Thyroid gland (tissue), 4 donors: ENCODE measurements at regions not wholly inside any gene's neighbourhood (a gene's known extent, or its start where the extent isn't known, plus 50 kb on each side); places are given as distances from the start of the nearest gene placed in this dataset.

Experiments
- DNase-seq, 2 donors: peaks; one replicate each; pipeline ENCODE4 v3.0.0-alpha.2; 2019
- H3K27ac ChIP-seq, 3 donors: fragments of 200-600 bp; sonication (generic); 1 replicate in 2 of 3; 2 replicates in 1 of 3; pipeline ENCODE4 v1.5.1; 2016 to 2019; ENCODE audit warnings: mild to moderate bottlenecking in 1 of 3, moderate library complexity in 1 of 3
- H3K27me3 ChIP-seq: fragments of 200-600 bp; sonication (generic); one replicate; pipeline ENCODE4 v1.5.1; 2019
- H3K36me3 ChIP-seq, 2 donors: fragments of 200-600 bp; sonication (generic); one replicate each; pipeline ENCODE4 v1.5.1; 2016 to 2019
- H3K4me1 ChIP-seq, 2 donors: fragments of 200-600 bp; sonication (generic); one replicate each; pipeline ENCODE4 v1.5.1; 2017 to 2019
- H3K4me3 ChIP-seq, 3 donors: fragments of 200-600 bp; sonication (generic); replicated peaks in 1 of 3; 1 replicate in 2 of 3; 2 replicates in 1 of 3; pipeline ENCODE4 v1.5.1; 2016; ENCODE audit warnings: mild to moderate bottlenecking in 1 of 3
- H3K9me3 ChIP-seq: fragments of 200-600 bp; sonication (generic); one replicate; pipeline ENCODE4 v1.5.1; 2017
- POLR2A ChIP-seq, 2 donors: fragments of 450-650 bp; IDR thresholded peaks; one replicate each; pipeline ENCODE4 v1.6.1; 2017; ENCODE audit warnings: antibody characterized with exemption in 2 of 2, mild to moderate bottlenecking in 2 of 2, moderate library complexity in 1 of 2
- WGBS, 2 donors: methylation state at CpG; one replicate each; pipeline ENCODE4 v1.1.5; 2017; 5-methylcytosine and 5-hydroxymethylcytosine counted together
- intact Hi-C: fragments of 100-400 bp; cut with DNase I; formaldehyde crosslinking; loops from one replicate; pipeline ENCODE4 v1.15.1; 2023
- TF ChIP-seq, protein P1 (sequence below), 6 experiments: fragments of 200-600 bp in 3 of 6; fragments of 450-650 bp in 3 of 6; sonication (generic) in 3 of 6; IDR thresholded peaks; one replicate each; pipeline ENCODE4 v1.5.1; 2016 to 2019; ENCODE audit warnings: antibody characterized with exemption in 6 of 6, mild to moderate bottlenecking in 2 of 6, inconsistent platforms in 1 of 6, moderate library complexity in 1 of 6

DNA sequence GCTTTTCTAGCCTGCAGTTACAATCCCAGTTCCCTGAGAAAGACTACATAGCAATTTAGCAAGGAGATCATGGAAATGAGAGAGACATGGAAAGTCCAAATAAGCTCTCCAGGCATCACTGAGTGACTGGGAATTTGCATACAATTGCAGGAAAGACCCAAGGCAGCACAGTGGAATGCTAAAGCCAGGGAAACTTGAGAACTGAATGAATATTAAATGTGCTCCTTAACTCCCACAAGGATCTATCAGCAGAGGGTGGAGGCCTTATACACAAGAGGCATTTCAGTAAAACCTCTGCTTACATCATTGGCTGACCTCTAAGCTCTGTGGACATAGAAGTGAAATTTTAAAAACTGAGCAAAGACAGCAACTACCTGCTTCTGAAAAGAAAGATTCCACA lies 355.6 kb upstream of the DAB2 start:
- Histone ChIP-seq H3K36me3 (no peaks in the 10 kb centered on the region), H3K9me3 (no peaks in the 10 kb centered on the region), H3K4me1 (no peaks in the 10 kb centered on the region), H3K27ac (no peak overlapping the region), H3K4me3 (no peak overlapping the region), H3K27me3 (no peaks in the 10 kb centered on the region)
- TF ChIP-seq POLR2A (IDR thresholded peaks at IDR 0.05): no peak
- TF ChIP-seq, protein P1, sequence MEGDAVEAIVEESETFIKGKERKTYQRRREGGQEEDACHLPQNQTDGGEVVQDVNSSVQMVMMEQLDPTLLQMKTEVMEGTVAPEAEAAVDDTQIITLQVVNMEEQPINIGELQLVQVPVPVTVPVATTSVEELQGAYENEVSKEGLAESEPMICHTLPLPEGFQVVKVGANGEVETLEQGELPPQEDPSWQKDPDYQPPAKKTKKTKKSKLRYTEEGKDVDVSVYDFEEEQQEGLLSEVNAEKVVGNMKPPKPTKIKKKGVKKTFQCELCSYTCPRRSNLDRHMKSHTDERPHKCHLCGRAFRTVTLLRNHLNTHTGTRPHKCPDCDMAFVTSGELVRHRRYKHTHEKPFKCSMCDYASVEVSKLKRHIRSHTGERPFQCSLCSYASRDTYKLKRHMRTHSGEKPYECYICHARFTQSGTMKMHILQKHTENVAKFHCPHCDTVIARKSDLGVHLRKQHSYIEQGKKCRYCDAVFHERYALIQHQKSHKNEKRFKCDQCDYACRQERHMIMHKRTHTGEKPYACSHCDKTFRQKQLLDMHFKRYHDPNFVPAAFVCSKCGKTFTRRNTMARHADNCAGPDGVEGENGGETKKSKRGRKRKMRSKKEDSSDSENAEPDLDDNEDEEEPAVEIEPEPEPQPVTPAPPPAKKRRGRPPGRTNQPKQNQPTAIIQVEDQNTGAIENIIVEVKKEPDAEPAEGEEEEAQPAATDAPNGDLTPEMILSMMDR (IDR thresholded peaks at IDR 0.05): no peak
- intact Hi-C loops: no loop called here
- no peak for DNase-seq

DNA sequence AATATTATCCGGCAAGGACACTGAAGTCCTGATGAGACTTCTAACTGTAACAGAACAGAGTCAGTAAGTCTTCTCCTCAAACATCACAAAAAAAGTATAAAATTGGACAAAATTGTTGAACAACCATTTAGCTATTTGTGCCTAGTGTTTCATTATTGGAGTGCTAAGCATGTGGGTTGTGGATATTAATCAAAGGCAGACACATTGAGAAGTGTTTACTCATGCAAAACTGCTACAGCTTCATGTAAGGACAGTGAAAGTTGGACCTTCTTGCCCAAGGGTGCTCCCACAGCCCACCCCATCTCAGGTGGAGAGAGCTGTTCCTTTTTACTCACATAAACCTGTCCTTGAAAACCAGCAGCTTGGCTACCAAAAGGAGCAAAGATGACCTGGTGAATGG lies 355.1 kb upstream of the DAB2 start:
- 92 to 95% methylated on average over 1 of the region's 1 CpG for WGBS, 2 donors
- no peak for DNase-seq
- TF ChIP-seq POLR2A (IDR thresholded peaks at IDR 0.05): no peak
- TF ChIP-seq, protein P1 (IDR thresholded peaks at IDR 0.05): no peak
- Histone ChIP-seq H3K36me3 (no peaks in the 10 kb centered on the region), H3K9me3 (no peaks in the 10 kb centered on the region), H3K27ac (no peak overlapping the region), H3K4me1 (no peaks in the 10 kb centered on the region), H3K27me3 (no peaks in the 10 kb centered on the region), H3K4me3 (no peak overlapping the region)
- intact Hi-C loops: no loop called here

DNA sequence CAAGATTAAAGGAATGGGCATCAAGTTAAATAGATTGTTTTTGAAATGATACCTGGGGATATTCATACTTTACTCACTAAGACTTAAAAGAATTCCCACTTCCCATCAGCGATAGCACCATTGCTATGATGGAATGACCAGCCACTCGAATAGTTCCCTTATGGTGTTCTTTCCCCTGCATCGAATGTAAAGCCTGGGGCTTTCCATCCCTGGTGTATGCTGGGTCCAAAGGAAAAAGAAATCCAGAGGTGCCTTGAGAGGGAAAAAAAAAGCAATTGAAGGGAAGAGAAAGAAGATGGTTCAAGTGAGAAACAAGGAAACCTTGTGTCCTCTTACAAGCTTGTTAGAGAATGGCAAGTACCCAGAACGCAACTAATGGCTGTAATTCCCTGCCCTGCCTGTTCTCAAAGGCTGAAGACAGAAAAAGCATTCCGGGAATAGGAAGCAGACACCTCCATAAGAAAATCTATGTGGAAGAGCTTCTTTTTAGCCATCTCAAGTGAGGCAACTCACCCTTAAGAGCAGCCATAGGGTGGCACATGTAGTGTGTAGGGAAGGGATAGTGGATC lies 351.1 kb upstream of the DAB2 start:
- DNase-seq: no peak
- WGBS, 2 donors: 86 to 91% methylated on average over 5 of the region's 5 CpGs
- intact Hi-C loops: no loop called here
- Histone ChIP-seq H3K4me3 (no peak overlapping the region), H3K27ac (no peak overlapping the region), H3K4me1 (no peaks in the 10 kb centered on the region), H3K9me3 (no peaks in the 10 kb centered on the region), H3K36me3 (no peaks in the 10 kb centered on the region), H3K27me3 (no peaks in the 10 kb centered on the region)
- TF ChIP-seq POLR2A (IDR thresholded peaks at IDR 0.05): no peak
- TF ChIP-seq, protein P1 (IDR thresholded peaks at IDR 0.05): no peak

DNA sequence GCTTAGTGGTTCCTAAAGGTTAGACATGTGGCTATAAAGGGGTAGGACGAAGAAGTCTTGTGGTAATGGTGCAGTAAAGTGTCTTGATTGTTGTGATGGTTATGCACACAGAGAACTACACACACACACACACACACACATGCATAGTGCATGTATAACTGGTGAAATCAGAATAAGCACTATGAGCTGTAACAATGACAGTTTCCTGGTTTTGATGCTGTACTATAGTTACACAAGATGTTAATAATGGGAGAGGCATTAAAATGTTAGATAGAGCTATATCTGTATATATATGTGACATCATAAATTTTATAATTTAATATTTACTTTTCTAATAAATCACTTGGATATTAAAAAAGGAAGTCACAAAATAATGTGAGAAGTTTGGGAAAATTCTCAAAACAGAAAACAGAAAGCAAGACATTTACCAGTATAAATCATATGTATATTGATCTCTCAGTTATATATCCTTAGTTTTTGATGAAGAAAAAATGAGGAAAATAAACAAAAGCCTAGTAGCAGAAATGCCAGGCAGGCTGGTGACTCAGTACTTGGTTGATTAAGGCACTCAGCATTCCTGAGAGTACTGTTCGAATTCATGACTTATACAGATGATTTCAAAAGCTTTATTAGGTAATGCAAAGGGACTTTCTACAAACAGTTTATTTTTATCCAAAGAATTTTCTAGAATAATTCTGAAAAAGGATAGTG lies 350.5 kb upstream of the DAB2 start:
- 73 to 76% methylated on average over 2 of the region's 2 CpGs for WGBS, 2 donors
- intact Hi-C loops: no loop called here
- H3K9me3 ChIP-seq: no peaks in the 10 kb centered on the region
- no peak overlapping the region for H3K27ac ChIP-seq
- no peak overlapping the region for H3K4me3 ChIP-seq
- DNase-seq: no peak
- H3K36me3 ChIP-seq: no peaks in the 10 kb centered on the region
- TF ChIP-seq, protein P1 (IDR thresholded peaks at IDR 0.05): no peak
- TF ChIP-seq POLR2A (IDR thresholded peaks at IDR 0.05): no peak
- H3K27me3 ChIP-seq: no peaks in the 10 kb centered on the region
- H3K4me1 ChIP-seq: no peaks in the 10 kb centered on the region

DNA sequence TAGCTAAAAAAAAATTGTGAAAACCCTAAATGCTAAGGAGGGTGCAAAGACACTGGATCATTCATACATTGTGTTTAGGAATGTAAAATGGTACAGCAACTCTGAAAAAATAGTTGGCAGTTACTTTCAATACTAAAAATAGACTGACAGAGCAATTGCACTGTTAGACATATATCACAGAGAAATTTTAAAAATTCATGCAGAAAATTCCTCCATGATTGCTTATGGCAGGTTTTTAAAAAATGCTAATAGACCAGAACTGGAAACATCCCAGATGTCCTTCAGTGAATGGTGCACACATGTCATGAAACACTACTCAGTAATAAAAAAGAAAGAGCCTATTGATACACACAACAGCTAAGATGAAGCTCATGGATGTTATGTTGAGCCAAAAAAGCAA lies 349.8 kb upstream of the DAB2 start:
- Histone ChIP-seq H3K9me3 (no peaks in the 10 kb centered on the region), H3K4me1 (no peaks in the 10 kb centered on the region), H3K27ac (no peak overlapping the region), H3K4me3 (no peak overlapping the region), H3K36me3 (no peaks in the 10 kb centered on the region), H3K27me3 (no peaks in the 10 kb centered on the region)
- no peak for DNase-seq
- intact Hi-C loops: no loop called here
- no peak for TF ChIP-seq POLR2A (IDR thresholded peaks at IDR 0.05)
- TF ChIP-seq, protein P1 (IDR thresholded peaks at IDR 0.05): no peak
